Central memory CD8-positive, alpha-beta T cell (primary cell): ENCODE measurements at regions not wholly inside any gene's neighbourhood (a gene's known extent, or its start where the extent isn't known, plus 50 kb on each side); places are given as distances from the start of the nearest gene placed in this dataset.
"Not testable (repeated sequence)": the region's sequence is repeated elsewhere in the genome, so short reads cannot be mapped to it uniquely, and the experiment has no call there.

Source experiments
- ATAC-seq: fragments of 150-1000 bp; cut with Tn5 transposase; replicated peaks from 2 replicates; pipeline ENCODE4 v1.10.0; 2022; ENCODE audit warnings: mild to moderate bottlenecking, moderate FRiP score, moderate number of reproducible peaks; ENCODE audit not compliant: poor library complexity, severe bottlenecking; ENCODE audit errors: extremely low read depth
- DNase-seq, 2 donors: peaks; one replicate each; pipeline ENCODE4 v3.0.0; 2021; ENCODE audit warnings: low spot score in 2 of 2
- H3K27ac Mint-ChIP-seq: one replicate; pipeline ENCODE4 v1.8.0; 2022; ENCODE audit warnings: low read depth, mild to moderate bottlenecking, moderate library complexity, mixed read lengths
- H3K27me3 Mint-ChIP-seq: one replicate; pipeline ENCODE4 v1.8.0; 2022; ENCODE audit warnings: mixed read lengths
- H3K36me3 Mint-ChIP-seq: one replicate; pipeline ENCODE4 v1.8.0; 2022; ENCODE audit warnings: mild to moderate bottlenecking, moderate library complexity, mixed read lengths; ENCODE audit not compliant: insufficient read depth
- H3K4me1 Mint-ChIP-seq: one replicate; pipeline ENCODE4 v1.8.0; 2022; ENCODE audit warnings: mixed read lengths
- H3K4me3 Mint-ChIP-seq: one replicate; pipeline ENCODE4 v1.8.0; 2022; ENCODE audit warnings: mild to moderate bottlenecking, moderate library complexity, mixed read lengths
- H3K9me3 Mint-ChIP-seq: one replicate; pipeline ENCODE4 v1.8.0; 2022; ENCODE audit warnings: mixed read lengths

DNA sequence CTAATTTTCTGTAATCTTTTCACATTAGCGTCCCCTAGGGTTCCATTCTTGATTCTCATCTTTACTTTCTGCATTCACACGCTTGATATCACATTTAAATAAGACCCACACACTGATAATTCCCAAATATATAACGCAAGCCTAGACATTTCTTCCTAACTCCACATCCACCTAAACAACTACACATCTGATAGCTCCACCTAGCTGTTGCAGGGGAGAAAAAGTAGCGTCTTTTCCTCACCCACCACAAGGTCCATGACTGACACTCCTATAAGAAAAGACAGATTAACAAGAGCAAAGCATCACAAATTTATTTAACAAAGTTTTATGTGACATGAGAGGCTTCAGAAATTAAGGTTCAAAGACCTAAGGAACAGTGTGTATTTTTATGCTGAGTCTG is 862.2 kb upstream of the DDX18 start:
- Mint-ChIP-seq H3K4me1 (no peaks in the 10 kb centered on the region), H3K36me3 (no peaks in the 10 kb centered on the region), H3K4me3 (no peak overlapping the region), H3K9me3 (peaks cover 20% of the 10 kb centered on the region), H3K27ac (no peak overlapping the region), H3K27me3 (no peaks in the 10 kb centered on the region)
- ATAC-seq (no peak), DNase-seq (no peak)

DNA sequence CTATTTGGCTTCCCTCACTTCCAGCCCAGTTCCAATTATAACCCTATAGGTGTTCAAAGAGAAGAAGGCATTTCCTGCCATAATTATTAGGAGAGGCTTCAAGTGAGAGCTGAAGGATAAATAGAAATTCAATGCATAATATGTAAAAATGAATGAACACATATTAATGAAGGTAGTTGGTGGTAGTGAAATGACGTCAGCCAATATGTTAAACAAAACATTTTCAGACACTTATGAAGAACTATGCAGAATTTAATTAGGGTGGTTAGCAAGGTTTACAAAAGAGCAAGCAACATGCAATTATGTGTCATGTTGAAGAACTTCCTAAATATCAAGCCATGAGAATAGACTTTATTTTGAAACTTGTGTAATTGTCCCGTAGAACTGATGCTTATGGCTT is 858.8 kb upstream of the DDX18 start:
- H3K4me1 Mint-ChIP-seq: no peaks in the 10 kb centered on the region
- DNase-seq: no peak
- no peak overlapping the region for H3K27ac Mint-ChIP-seq
- no peak for ATAC-seq
- H3K36me3 Mint-ChIP-seq: no peaks in the 10 kb centered on the region
- no peaks in the 10 kb centered on the region for H3K27me3 Mint-ChIP-seq
- no peak overlapping the region for H3K4me3 Mint-ChIP-seq
- H3K9me3 Mint-ChIP-seq: peaks cover 32% of the 10 kb centered on the region

DNA sequence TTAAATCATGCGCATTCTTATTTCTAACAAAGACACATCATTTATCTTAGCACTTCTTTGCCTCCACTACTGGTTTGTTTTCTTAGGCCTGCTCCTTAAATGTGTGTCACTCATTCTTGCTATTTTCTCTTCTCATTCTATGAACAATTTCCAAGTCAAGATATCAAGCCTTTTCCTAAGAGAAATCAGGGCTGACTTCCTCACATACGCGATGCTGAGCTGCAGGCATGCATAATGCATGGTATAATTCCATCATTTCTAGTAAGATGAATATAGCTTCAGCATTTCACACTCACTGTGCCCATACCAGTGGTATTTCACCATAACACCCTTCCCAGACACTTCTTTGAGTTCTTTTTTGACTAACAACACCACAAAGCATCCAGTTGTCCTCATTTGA is 838.9 kb upstream of the DDX18 start:
- Mint-ChIP-seq H3K36me3 (no peaks in the 10 kb centered on the region), H3K4me3 (no peak overlapping the region), H3K9me3 (peaks cover 19% of the 10 kb centered on the region), H3K27me3 (no peaks in the 10 kb centered on the region), H3K27ac (no peak overlapping the region), H3K4me1 (no peaks in the 10 kb centered on the region)
- no peak for DNase-seq
- ATAC-seq: no peak

DNA sequence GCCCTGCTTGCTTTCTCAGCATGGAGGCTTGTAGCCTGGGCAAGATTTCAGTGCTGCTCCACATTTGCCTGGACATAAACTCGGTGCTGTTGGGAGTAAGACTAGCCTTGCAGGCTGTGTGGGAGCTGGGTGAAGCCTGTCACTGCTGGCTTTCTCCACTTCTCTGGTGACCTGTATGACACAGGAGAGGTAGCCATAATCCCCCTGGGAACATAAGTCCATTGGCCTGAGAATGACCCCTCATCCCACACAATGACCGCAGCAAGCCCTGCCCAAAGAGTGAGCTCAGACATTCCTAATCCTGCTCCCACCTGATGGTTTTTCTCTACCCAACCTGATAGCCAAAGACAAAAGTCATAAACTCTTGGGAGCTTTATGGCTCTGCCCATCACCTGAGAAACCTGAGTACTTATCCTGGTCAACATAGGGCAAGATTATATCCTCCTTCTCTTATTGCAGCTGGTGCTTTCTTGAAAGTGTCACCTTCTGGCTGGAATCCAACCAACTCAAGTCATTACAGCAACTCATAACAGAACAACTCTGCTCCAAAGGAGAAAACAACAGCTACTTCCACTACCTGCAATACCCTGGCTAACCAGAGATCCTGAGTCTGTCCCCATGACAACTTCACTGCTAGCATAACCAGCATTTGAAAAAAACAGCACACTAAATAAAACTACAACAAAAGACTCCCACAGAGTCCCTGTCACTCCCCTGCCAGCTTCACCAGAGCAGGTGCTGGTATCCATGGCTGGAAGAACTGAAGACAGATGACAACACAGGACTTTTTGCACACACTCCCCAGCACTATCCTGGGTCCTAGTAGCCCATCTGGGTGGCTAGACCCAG is 834.4 kb upstream of the DDX18 start:
- Mint-ChIP-seq H3K27me3 (no peaks in the 10 kb centered on the region), H3K9me3 (peaks cover 40% of the 10 kb centered on the region), H3K4me3 (no peak overlapping the region), H3K36me3 (peaks cover 2% of the 10 kb centered on the region), H3K4me1 (no peaks in the 10 kb centered on the region), H3K27ac (no peak overlapping the region)
- DNase-seq (no peak), ATAC-seq (no peak)

DNA sequence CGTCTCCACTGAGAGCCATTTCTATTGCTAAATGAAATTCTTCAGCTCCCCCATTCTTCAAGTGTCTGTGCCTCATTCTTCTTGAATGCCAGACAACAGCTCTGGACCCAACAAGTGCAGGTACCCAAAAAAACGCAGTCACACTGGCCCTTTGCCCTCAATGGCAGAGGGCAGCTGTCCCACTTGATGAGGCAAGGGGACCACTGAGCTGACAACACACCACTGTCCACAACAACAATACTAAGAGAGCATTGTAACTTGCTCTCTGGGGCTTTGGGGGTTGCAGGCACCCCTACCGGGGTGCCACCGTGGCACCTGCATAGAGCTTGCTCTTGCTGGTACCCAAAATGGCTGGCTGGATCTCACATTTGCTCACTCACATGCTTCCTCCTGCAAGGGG is 827.0 kb upstream of the DDX18 start:
- Mint-ChIP-seq H3K27me3 (no peaks in the 10 kb centered on the region), H3K4me3 (no peak overlapping the region), H3K9me3 (peaks cover 42% of the 10 kb centered on the region), H3K36me3 (peaks cover 4% of the 10 kb centered on the region), H3K4me1 (no peaks in the 10 kb centered on the region), H3K27ac (no peak overlapping the region)
- ATAC-seq: no peak
- no peak for DNase-seq

DNA sequence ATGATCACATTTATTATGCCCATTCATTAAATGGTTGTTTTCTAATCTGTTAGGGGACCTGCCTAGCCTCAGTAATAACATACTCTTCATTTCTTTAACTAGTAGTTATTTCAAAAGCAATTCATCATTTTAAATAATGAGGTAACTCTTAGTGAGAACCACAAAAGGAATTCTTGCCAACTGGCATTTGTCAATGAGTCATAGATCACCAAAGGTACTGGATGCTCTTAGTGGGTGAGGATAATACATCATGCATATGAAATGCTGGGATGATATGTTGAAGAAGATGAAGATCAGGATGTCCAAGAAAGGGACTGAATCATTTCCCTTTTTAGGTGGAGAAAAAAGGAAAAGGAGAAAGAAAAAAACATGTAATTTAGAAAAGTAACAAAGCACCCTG is 826.2 kb upstream of the DDX18 start:
- DNase-seq (no peak), ATAC-seq (no peak)
- Mint-ChIP-seq H3K9me3 (peaks cover 44% of the 10 kb centered on the region), H3K27me3 (no peaks in the 10 kb centered on the region), H3K4me1 (no peaks in the 10 kb centered on the region), H3K4me3 (no peak overlapping the region), H3K36me3 (peaks cover 2% of the 10 kb centered on the region), H3K27ac (no peak overlapping the region)

DNA sequence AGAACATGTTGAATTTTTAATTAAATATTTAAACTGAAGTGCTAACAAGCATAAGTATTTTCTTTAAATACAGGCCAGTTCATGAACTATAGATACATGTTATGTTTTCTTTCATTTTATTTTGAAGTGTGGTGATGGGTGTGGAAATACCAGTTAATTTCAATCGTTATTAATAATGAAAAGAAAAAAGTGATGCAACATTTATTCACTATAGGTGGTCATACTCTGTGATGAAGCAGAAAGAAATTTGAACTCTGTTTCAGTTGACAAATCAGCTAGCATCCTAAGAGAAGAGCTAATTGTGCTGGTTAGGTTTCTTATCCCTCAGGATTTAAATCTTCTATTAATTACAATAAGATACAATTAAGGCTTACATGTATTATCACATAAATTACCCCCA is 795.1 kb upstream of the DDX18 start:
- Mint-ChIP-seq H3K27ac (no peak overlapping the region), H3K27me3 (no peaks in the 10 kb centered on the region), H3K9me3 (peaks cover 5% of the 10 kb centered on the region), H3K4me1 (no peaks in the 10 kb centered on the region), H3K4me3 (no peak overlapping the region), H3K36me3 (no peaks in the 10 kb centered on the region)
- no peak for ATAC-seq
- DNase-seq: no peak

DNA sequence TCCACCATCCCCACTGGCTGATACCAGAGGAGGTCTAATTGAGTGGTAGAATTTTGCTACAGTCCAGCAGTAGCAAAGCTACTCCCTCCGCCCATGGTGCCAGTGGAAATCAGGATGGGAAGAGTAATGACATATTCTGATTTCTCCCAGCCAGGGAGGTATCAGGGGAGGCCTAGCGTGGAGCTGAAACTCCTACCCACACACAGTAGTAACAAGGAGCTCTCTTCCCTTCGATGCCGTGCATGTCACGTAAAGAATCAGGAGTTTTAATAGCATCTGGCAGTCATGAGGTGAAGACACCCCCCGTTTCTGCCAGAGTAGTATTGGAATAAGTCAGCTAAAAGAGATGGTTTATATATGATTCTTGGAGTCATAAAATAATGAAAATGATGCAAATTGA is 786.8 kb upstream of the DDX18 start:
- no peak overlapping the region for H3K27ac Mint-ChIP-seq
- no peak for DNase-seq
- peaks cover 7% of the 10 kb centered on the region for H3K9me3 Mint-ChIP-seq
- H3K4me3 Mint-ChIP-seq: no peak overlapping the region
- ATAC-seq: no peak
- no peaks in the 10 kb centered on the region for H3K4me1 Mint-ChIP-seq
- H3K27me3 Mint-ChIP-seq: no peaks in the 10 kb centered on the region
- H3K36me3 Mint-ChIP-seq: no peaks in the 10 kb centered on the region

DNA sequence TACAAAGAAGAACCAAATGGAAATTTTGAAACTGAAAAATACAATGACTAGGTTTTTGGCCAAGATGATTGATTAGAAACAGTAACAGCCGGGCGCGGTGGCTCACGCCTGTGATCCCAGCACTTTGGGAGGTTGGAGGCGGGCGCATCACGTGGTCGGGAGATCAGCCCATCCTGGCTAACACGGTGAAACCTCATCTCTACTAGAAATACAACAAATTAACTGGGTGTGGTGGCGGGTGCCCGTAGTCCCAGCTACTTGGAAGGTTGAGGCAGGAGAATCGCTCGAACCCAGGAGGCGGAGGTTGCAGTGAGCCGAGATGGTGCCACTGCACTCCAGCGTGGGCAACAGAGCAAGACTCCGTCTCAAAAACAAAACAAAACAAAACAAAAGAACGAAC is 785.8 kb upstream of the DDX18 start:
- ATAC-seq, H3K27ac Mint-ChIP-seq, H3K27me3 Mint-ChIP-seq, H3K4me3 Mint-ChIP-seq, DNase-seq, H3K4me1 Mint-ChIP-seq, H3K9me3 Mint-ChIP-seq, H3K36me3 Mint-ChIP-seq: not testable (repeated sequence)

DNA sequence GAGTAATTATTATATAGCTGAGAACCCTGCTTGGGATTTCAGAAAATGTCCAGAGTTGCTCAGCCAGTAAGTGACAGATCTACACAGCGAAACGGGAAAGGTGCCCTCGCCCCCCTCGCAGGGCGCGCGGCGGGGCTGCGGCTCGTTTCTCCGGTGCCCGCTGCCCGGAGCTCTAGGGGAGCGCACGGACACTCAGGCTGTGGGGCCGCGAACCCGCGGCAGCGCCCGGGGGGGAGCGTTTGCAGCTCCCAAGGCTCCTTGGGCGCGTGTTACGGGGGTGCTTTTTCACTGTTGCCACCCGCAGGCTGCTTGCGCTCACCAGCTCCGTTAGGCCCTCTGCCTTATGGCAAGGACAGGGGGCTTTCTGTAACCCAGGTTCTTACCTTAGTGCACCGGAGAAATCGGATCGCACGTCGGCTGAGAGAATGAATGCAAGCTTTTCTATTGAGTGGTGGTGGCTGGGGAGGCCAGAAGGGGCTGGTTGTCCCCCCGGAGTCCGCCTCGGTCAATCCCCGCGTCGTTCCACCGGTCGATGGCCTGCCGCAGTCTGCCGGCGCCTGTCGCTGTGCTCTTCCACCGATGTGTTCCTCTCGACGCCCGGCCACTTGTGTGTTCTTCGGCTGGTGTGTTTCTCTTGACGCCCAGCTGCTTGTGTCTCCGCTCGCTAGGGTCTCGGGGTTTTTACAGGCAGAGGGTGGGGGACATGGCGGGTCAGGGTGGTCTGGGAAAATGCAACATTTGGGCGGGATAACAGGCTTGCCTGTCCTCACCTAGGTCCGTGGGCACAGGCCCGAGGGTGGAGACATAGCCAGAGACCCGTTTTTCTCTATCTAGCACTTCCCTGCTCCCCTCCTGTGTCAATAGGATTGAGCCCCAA is 758.8 kb upstream of the DDX18 start:
- DNase-seq: no peak
- no peak overlapping the region for H3K4me3 Mint-ChIP-seq
- H3K27me3 Mint-ChIP-seq: no peaks in the 10 kb centered on the region
- H3K4me1 Mint-ChIP-seq: no peaks in the 10 kb centered on the region
- no peak for ATAC-seq
- no peaks in the 10 kb centered on the region for H3K36me3 Mint-ChIP-seq
- peaks cover 23% of the 10 kb centered on the region for H3K9me3 Mint-ChIP-seq
- H3K27ac Mint-ChIP-seq: no peak overlapping the region

DNA sequence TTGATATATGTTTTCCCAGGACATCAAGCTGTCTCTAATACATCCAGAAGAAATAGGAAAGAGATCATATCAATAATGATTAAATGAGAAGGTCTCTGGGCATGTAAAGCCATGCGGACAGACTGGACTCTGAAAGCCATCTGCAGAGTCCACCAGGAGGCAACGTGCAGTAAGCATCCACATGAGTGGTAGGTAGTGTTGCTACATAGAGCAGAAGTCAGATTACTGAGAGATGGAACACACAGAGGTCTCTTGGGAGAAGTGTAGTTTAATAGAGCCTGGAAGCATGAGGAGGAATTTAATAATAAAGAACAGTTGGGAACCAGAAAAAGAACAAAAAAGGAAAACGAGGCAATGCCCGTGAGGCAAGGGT is 758.1 kb upstream of the DDX18 start:
- Mint-ChIP-seq H3K27ac (no peak overlapping the region), H3K27me3 (no peaks in the 10 kb centered on the region), H3K9me3 (peaks cover 22% of the 10 kb centered on the region), H3K36me3 (no peaks in the 10 kb centered on the region), H3K4me3 (no peak overlapping the region), H3K4me1 (no peaks in the 10 kb centered on the region)
- ATAC-seq: no peak
- no peak for DNase-seq

DNA sequence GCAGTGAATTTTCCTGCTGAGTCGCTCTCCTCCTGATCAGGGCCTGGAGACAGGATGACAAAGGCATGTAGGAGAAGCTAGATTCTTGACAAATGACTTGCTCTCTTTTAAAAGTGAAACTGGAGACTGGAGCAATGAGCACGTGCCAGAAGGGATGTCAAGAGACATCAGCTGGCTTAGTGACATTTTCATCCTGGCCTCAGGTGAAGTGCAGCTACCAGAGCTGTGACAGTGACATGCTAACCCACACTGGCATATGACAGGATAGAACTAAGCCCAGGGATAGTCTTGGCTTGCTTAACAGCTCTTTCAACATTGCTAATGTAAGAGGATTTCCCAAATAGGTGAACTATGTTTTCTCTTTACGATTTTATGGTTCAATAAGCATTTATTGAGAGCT is 757.5 kb upstream of the DDX18 start:
- DNase-seq: no peak
- H3K27me3 Mint-ChIP-seq: no peaks in the 10 kb centered on the region
- H3K9me3 Mint-ChIP-seq: peaks cover 22% of the 10 kb centered on the region
- H3K4me1 Mint-ChIP-seq: no peaks in the 10 kb centered on the region
- ATAC-seq: no peak
- no peak overlapping the region for H3K4me3 Mint-ChIP-seq
- peak overlapping the region; percentile 49 for H3K27ac Mint-ChIP-seq
- no peaks in the 10 kb centered on the region for H3K36me3 Mint-ChIP-seq

DNA sequence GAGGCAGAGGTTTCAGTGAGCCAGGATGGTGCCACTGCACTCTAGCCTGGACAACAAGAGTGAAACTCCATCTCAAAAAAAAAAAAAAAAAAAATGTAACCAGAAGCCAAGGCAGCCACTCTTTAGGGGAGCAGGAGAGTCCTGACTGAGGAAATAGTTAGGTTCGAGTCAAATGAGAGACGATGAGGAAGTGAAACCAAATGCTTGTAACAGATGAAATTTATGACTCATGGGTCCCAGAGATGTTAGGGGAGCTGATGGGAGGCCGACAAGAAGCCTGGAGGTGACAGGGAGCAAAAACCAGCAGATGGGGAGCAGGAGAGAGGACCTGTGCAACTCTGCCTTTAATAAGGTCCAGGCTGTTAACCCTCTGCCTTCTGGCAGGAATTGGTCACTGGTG is 756.1 kb upstream of the DDX18 start:
- H3K9me3 Mint-ChIP-seq: peaks cover 22% of the 10 kb centered on the region
- no peaks in the 10 kb centered on the region for H3K36me3 Mint-ChIP-seq
- no peaks in the 10 kb centered on the region for H3K4me1 Mint-ChIP-seq
- no peak for ATAC-seq
- no peaks in the 10 kb centered on the region for H3K27me3 Mint-ChIP-seq
- no peak for DNase-seq
- H3K4me3 Mint-ChIP-seq: no peak overlapping the region
- H3K27ac Mint-ChIP-seq: no peak overlapping the region
